IMR-90 (cell line): ENCODE measurements at regions not wholly inside any gene's neighbourhood (a gene's known extent, or its start where the extent isn't known, plus 50 kb on each side); places are given as distances from the start of the nearest gene placed in this dataset.

ENCODE experiments used
- ATAC-seq: fragments of 200-7000 bp; cut with Tn5 transposase; 2 replicates; pipeline ENCODE4 v1.9.1; 2020; ENCODE audit warnings: low read depth, mild to moderate bottlenecking, moderate library complexity
- BruUV-seq: library from RNA; stranded (reverse); fragments of 400-500 nt; replicated peaks from 2 replicates; lab custom pipeline; 2021; lab: Mats Ljungman, UMichigan
- CTCF ChIA-PET: fragments of 300-600 bp; formaldehyde crosslinking; extraction: SDS; loops from one replicate; lab custom pipeline; 2021; ENCODE audit warnings: antibody characterized with exemption; lab: Yijun Ruan, JAX
- POLR2A ChIA-PET: fragments of 300-600 bp; sonication (Branson Sonifier 250); formaldehyde crosslinking; loops from one replicate; lab custom pipeline; 2022; ENCODE audit warnings: antibody characterized with exemption; ENCODE audit not compliant: unreplicated experiment; lab: Charles Lee
- DNase-seq: peaks from one replicate; pipeline ENCODE4 v3.0.0; 2013
- H2AFZ ChIP-seq: replicated peaks from 2 replicates; pipeline ENCODE3; 2013; ENCODE audit warnings: low read length, mild to moderate bottlenecking; ENCODE audit not compliant: poor library complexity
- H2AK5ac ChIP-seq: 2 replicates; pipeline ENCODE4 v1.6.1; 2013; ENCODE audit warnings: low read depth, low read length, inconsistent platforms
- H2AK9ac ChIP-seq: replicated peaks from 2 replicates; pipeline ENCODE3; 2013; ENCODE audit warnings: mild to moderate bottlenecking, low read depth, low read length, moderate library complexity; ENCODE audit not compliant: poor library complexity
- H2BK120ac ChIP-seq: 2 replicates; pipeline ENCODE4 v1.6.1; 2013; ENCODE audit warnings: low read depth, low read length, inconsistent platforms
- H2BK15ac ChIP-seq: 3 replicates; pipeline ENCODE4 v1.6.1; 2013; ENCODE audit warnings: low read depth, low read length, inconsistent platforms
- H2BK20ac ChIP-seq: 2 replicates; pipeline ENCODE4 v1.6.1; 2013; ENCODE audit warnings: low read depth, mild to moderate bottlenecking, inconsistent platforms, low read length, moderate library complexity
- H2BK5ac ChIP-seq: 2 replicates; pipeline ENCODE4 v1.6.1; 2013; ENCODE audit warnings: mild to moderate bottlenecking, low read depth, low read length, inconsistent platforms; ENCODE audit not compliant: poor library complexity, severe bottlenecking
- H3K14ac ChIP-seq: replicated peaks from 2 replicates; pipeline ENCODE4 v1.6.1; 2013; ENCODE audit warnings: low read depth, low read length, inconsistent platforms
- H3K18ac ChIP-seq: 2 replicates; pipeline ENCODE4 v1.6.1; 2013; ENCODE audit warnings: low read depth, low read length, control low read depth
- H3K23ac ChIP-seq: 2 replicates; pipeline ENCODE4 v1.6.1; 2013; ENCODE audit warnings: low read depth, low read length, inconsistent platforms
- H3K27ac ChIP-seq: 2 replicates; pipeline ENCODE4 v1.5.1; 2013; ENCODE audit warnings: mild to moderate bottlenecking, control low read depth, low read length; ENCODE audit not compliant: insufficient read depth
- H3K27me3 ChIP-seq: 2 replicates; pipeline ENCODE4 v1.6.1; 2013; ENCODE audit warnings: low read length; ENCODE audit not compliant: control insufficient read depth, insufficient read depth
- H3K36me3 ChIP-seq: 2 replicates; pipeline ENCODE4 v1.6.1; 2013; ENCODE audit warnings: low read length, mixed read lengths; ENCODE audit not compliant: control insufficient read depth, insufficient read depth
- H3K4ac ChIP-seq: 2 replicates; pipeline ENCODE4 v1.6.1; 2013; ENCODE audit warnings: low read depth, low read length, inconsistent platforms
- H3K4me1 ChIP-seq: 2 replicates; pipeline ENCODE4 v1.6.1; 2013; ENCODE audit warnings: low read length, mixed read lengths; ENCODE audit not compliant: control insufficient read depth, insufficient read depth
- H3K4me2 ChIP-seq: 2 replicates; pipeline ENCODE4 v1.6.1; 2013; ENCODE audit warnings: low read depth, mild to moderate bottlenecking, control low read depth, low read length, moderate library complexity
- H3K4me3 ChIP-seq: 2 replicates; pipeline ENCODE4 v1.5.1; 2013; ENCODE audit warnings: low read depth, mild to moderate bottlenecking, control low read depth, low read length, moderate library complexity; ENCODE audit not compliant: insufficient read depth
- H3K56ac ChIP-seq: 2 replicates; pipeline ENCODE4 v1.6.1; 2013; ENCODE audit warnings: low read length, inconsistent platforms; ENCODE audit not compliant: insufficient read depth; ENCODE audit errors: extremely low read depth
- H3K79me1 ChIP-seq, 2 experiments: 2 replicates each; pipeline ENCODE4 v1.6.1; 2013; ENCODE audit warnings: low read length in 2 of 2, inconsistent platforms in 1 of 2, low read depth in 1 of 2
- H3K9ac ChIP-seq: 2 replicates; pipeline ENCODE4 v1.6.1; 2013; ENCODE audit warnings: low read depth, low read length, control low read depth
- H3K9me1 ChIP-seq: 2 replicates; pipeline ENCODE4 v1.6.1; 2013; ENCODE audit warnings: low read length, inconsistent platforms; ENCODE audit not compliant: insufficient read depth
- H3K9me3 ChIP-seq: 2 replicates; pipeline ENCODE4 v1.6.1; 2013; ENCODE audit warnings: low read length; ENCODE audit not compliant: control insufficient read depth, insufficient read depth
- H4K20me1 ChIP-seq: 2 replicates; pipeline ENCODE4 v1.6.1; 2013; ENCODE audit warnings: low read length, inconsistent platforms; ENCODE audit not compliant: insufficient read depth
- H4K5ac ChIP-seq: 2 replicates; pipeline ENCODE4 v1.6.1; 2013; ENCODE audit warnings: mild to moderate bottlenecking, low read depth, low read length, control low read depth
- H4K8ac ChIP-seq, 2 experiments: 2 replicates each; pipeline ENCODE4 v1.6.1; 2013; ENCODE audit warnings: low read depth in 2 of 2, low read length in 2 of 2, control low read depth in 1 of 2, inconsistent platforms in 1 of 2
- H4K91ac ChIP-seq: 2 replicates; pipeline ENCODE4 v1.6.1; 2013; ENCODE audit warnings: low read depth, low read length, inconsistent platforms; ENCODE audit not compliant: insufficient read depth
- BHLHE40 ChIP-seq: fragments of 150-350 bp; IDR thresholded peaks from 2 replicates; pipeline ENCODE4 v1.6.1; 2016; ENCODE audit warnings: mild to moderate bottlenecking, low read depth, low read length
- CHD1 ChIP-seq: IDR thresholded peaks from 2 replicates; pipeline ENCODE4 v1.6.1; 2012; ENCODE audit warnings: low read depth, low read length, improper control_type of control experiment
- CTCF ChIP-seq: conservative IDR thresholded peaks from 2 replicates; pipeline ENCODE4 v1.5.1; 2012; ENCODE audit warnings: mild to moderate bottlenecking, low read depth, low read length, improper control_type of control experiment
- ELK1 ChIP-seq: fragments of 150-350 bp; IDR thresholded peaks from 2 replicates; pipeline ENCODE4 v1.6.1; 2016; ENCODE audit warnings: low read depth, mild to moderate bottlenecking, low read length, moderate library complexity, borderline replicate concordance
- FOS ChIP-seq: fragments of 150-350 bp; IDR thresholded peaks from 2 replicates; pipeline ENCODE4 v1.6.1; 2016; ENCODE audit warnings: low read depth, low read length
- MAFK ChIP-seq: IDR thresholded peaks from 2 replicates; pipeline ENCODE4 v1.6.1; 2012; ENCODE audit warnings: low read depth, low read length, improper control_type of control experiment
- MAZ ChIP-seq: IDR thresholded peaks from 2 replicates; pipeline ENCODE4 v1.6.1; 2012; ENCODE audit warnings: low read depth, mild to moderate bottlenecking, low read length, improper control_type of control experiment, moderate library complexity, borderline replicate concordance
- NFE2L2 ChIP-seq: fragments of 150-350 bp; IDR thresholded peaks from 2 replicates; pipeline ENCODE4 v1.6.1; 2016; ENCODE audit warnings: low read depth, mild to moderate bottlenecking, low read length
- POLR2A ChIP-seq: IDR thresholded peaks from 2 replicates; pipeline ENCODE4 v1.6.1; 2012; ENCODE audit warnings: mild to moderate bottlenecking, low read depth, low read length
- RAD21 ChIP-seq: IDR thresholded peaks from 2 replicates; pipeline ENCODE4 v1.6.1; 2012; ENCODE audit warnings: low read length, improper control_type of control experiment
- RCOR1 ChIP-seq: IDR thresholded peaks from 2 replicates; pipeline ENCODE4 v1.6.1; 2012; ENCODE audit warnings: mild to moderate bottlenecking, low read length, improper control_type of control experiment; ENCODE audit not compliant: insufficient replicate concordance
- RFX5 ChIP-seq: IDR thresholded peaks from 2 replicates; pipeline ENCODE4 v1.8.0; 2012; ENCODE audit warnings: low read depth, mild to moderate bottlenecking, low read length, moderate library complexity
- USF2 ChIP-seq: fragments of 150-350 bp; IDR thresholded peaks from 2 replicates; pipeline ENCODE4 v1.6.1; 2017; ENCODE audit warnings: mild to moderate bottlenecking, antibody characterized with exemption, low read length, low read depth
- WGBS, 2 experiments: methylation state at CpG; one replicate each; pipeline versions ENCODE4 v1.1.5 to v1.1.7; 2013; ENCODE audit warnings: missing lambda C conversion rate in 2 of 2; ENCODE audit not compliant: insufficient read length in 1 of 2; ENCODE audit errors: extremely low coverage in 2 of 2; 5-methylcytosine and 5-hydroxymethylcytosine counted together
- dilution Hi-C: fragments of 300-500 bp; cut with HindIII; formaldehyde crosslinking; loops from one replicate; pipeline ENCODE4 v1.14.3; 2018; ENCODE audit warnings: low sequenced_read_pairs; ENCODE audit not compliant: unreplicated experiment
- in situ Hi-C: fragments of 300-500 bp; cut with MboI; formaldehyde crosslinking; loops from 3 replicates; pipeline ENCODE4 v1.14.3; 2019; ENCODE audit warnings: low sequenced_read_pairs, inconsistent platforms, mixed read lengths
- intact Hi-C: fragments of 100-400 bp; cut with micrococcal nuclease; formaldehyde crosslinking; loops from 2 replicates; pipeline ENCODE4 v1.10.0; 2022

GRCh38 chr18:77651441-77651840, 401.8 kb downstream of the GALR1 start:
- H3K23ac ChIP-seq: no peak overlapping the region
- ATAC-seq: no peak
- intact Hi-C loops (loop anchor here (2.0 to 5.0 kb wide), 2 partner anchors 651 to 729 kb away; no protein-coding TSS in a partner anchor), in situ Hi-C loops (no loop called here), dilution Hi-C loops (no loop called here)
- 50% methylated on average over 2 of the region's 13 CpGs; no CpG with 5 or more reads in 1 of the 2 experiments for WGBS, 2 experiments
- no peaks in the 10 kb centered on the region for H3K4me1 ChIP-seq
- H4K20me1 ChIP-seq: no peaks in the 10 kb centered on the region
- no peak overlapping the region for H2AK9ac ChIP-seq
- no peak overlapping the region for H3K4me2 ChIP-seq
- H3K14ac ChIP-seq: no peak overlapping the region
- H3K9me3 ChIP-seq: peaks cover 30% of the 10 kb centered on the region
- no peak overlapping the region for H2AK5ac ChIP-seq
- H3K9me1 ChIP-seq: no peaks in the 10 kb centered on the region
- no peak for TF ChIP-seq POLR2A
- TF ChIP-seq RCOR1: no peak
- TF ChIP-seq BHLHE40: no peak
- no peak for TF ChIP-seq RFX5
- TF ChIP-seq MAFK: no peak
- TF ChIP-seq MAZ: no peak
- no peak for TF ChIP-seq USF2
- no peak for TF ChIP-seq NFE2L2
- TF ChIP-seq FOS: no peak
- TF ChIP-seq CHD1: no peak
- no peak for TF ChIP-seq CTCF
- no peak for TF ChIP-seq RAD21
- TF ChIP-seq ELK1: no peak
- H2AFZ ChIP-seq: no peak overlapping the region
- no peaks in the 10 kb centered on the region for H3K36me3 ChIP-seq
- H3K4ac ChIP-seq: no peak overlapping the region
- H2BK15ac ChIP-seq: no peak overlapping the region
- no peak overlapping the region for H3K27ac ChIP-seq
- ChIA-PET CTCF (interaction anchor here (0.6 to 0.7 kb wide), 2 partner anchors 24 to 651 kb away, joined by 3 to 4 read pairs; no protein-coding TSS in a partner anchor), POLR2A (no interaction called here)
- H3K18ac ChIP-seq: no peak overlapping the region
- H2BK5ac ChIP-seq: no peak overlapping the region
- no peak overlapping the region for H2BK20ac ChIP-seq
- no peak for DNase-seq
- H3K79me1 ChIP-seq: no peaks in the 10 kb centered on the region
- H3K9ac ChIP-seq: no peak overlapping the region
- H3K56ac ChIP-seq: no peak overlapping the region
- no peak overlapping the region for H2BK120ac ChIP-seq
- no peak overlapping the region for H4K8ac ChIP-seq
- no peak overlapping the region for H3K4me3 ChIP-seq
- no peak overlapping the region for H4K5ac ChIP-seq
- no peak overlapping the region for H4K91ac ChIP-seq
- no TSS peak for BruUV-seq
- H3K27me3 ChIP-seq: no peaks in the 10 kb centered on the region
